G401 (cell line): ENCODE measurements at regions not wholly inside any gene's neighbourhood (a gene's known extent, or its start where the extent isn't known, plus 50 kb on each side); places are given as distances from the start of the nearest gene placed in this dataset.

ENCODE experiments used
- DNase-seq: peaks from one replicate; pipeline ENCODE4 v3.0.0-alpha.2; 2015; ENCODE audit warnings: low spot score
- in situ Hi-C: cut with HindIII; loops from 2 replicates; pipeline ENCODE4 v1.10.0; 2016; ENCODE audit warnings: low sequenced_read_pairs, mixed read lengths

- in situ Hi-C loops: no loop called here
- no peak for DNase-seq
Measured at GRCh38 chr7:20560325-20561180, 54.9 kb upstream of the ABCB5 start.

- in situ Hi-C loops: no loop called here
- DNase-seq: no peak
Measured at GRCh38 chr7:20561466-20561865, 54.0 kb upstream of the ABCB5 start.

GRCh38 chr7:20561908-20562307 lies 53.6 kb upstream of the ABCB5 start:
- in situ Hi-C loops: no loop called here
- DNase-seq: no peak

- no peak for DNase-seq
- in situ Hi-C loops: no loop called here
Measured at GRCh38 chr7:20562461-20562860, 53.0 kb upstream of the ABCB5 start.
